Prostate gland (tissue), 2 donors: ENCODE measurements at regions not wholly inside any gene's neighbourhood (a gene's known extent, or its start where the extent isn't known, plus 50 kb on each side); places are given as distances from the start of the nearest gene placed in this dataset.

Experiments
- POLR2A ChIP-seq: fragments of 450-650 bp; IDR thresholded peaks from one replicate; pipeline ENCODE4 v1.6.1; 2016; ENCODE audit warnings: antibody characterized with exemption, mild to moderate bottlenecking
- TF ChIP-seq, protein P1 (sequence below), 4 experiments: fragments of 200-600 bp in 2 of 4; fragments of 450-650 bp in 2 of 4; sonication (generic) in 2 of 4; IDR thresholded peaks; 1 replicate in 3 of 4; 2 replicates in 1 of 4; pipeline ENCODE4 v1.5.1; 2016 to 2019; ENCODE audit warnings: antibody characterized with exemption in 4 of 4, mild to moderate bottlenecking in 2 of 4, moderate library complexity in 2 of 4

DNA sequence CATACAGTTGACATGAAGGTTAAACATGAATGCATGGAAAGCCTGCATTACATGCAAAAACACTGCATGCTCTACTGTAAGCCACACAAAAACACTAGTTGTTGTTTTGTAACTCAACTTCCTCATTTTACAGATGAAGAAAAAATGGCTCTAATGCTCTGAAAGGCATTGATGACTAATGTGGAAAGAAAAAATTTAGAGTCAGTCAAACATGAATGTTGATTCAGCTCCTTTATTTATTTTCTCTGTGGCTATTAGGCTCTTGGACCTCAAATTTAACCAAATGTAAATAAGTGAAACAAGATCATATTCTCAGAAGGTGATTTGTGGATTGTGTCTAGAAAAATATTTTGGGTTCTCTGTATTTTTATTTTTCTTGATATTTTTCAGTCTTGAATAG is 336.7 kb upstream of the ZNF717 start:
- TF ChIP-seq, protein P1, sequence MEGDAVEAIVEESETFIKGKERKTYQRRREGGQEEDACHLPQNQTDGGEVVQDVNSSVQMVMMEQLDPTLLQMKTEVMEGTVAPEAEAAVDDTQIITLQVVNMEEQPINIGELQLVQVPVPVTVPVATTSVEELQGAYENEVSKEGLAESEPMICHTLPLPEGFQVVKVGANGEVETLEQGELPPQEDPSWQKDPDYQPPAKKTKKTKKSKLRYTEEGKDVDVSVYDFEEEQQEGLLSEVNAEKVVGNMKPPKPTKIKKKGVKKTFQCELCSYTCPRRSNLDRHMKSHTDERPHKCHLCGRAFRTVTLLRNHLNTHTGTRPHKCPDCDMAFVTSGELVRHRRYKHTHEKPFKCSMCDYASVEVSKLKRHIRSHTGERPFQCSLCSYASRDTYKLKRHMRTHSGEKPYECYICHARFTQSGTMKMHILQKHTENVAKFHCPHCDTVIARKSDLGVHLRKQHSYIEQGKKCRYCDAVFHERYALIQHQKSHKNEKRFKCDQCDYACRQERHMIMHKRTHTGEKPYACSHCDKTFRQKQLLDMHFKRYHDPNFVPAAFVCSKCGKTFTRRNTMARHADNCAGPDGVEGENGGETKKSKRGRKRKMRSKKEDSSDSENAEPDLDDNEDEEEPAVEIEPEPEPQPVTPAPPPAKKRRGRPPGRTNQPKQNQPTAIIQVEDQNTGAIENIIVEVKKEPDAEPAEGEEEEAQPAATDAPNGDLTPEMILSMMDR (IDR thresholded peaks at IDR 0.05) = no peak
- TF ChIP-seq POLR2A = no peak
